Loucy (cell line): ENCODE measurements at regions not wholly inside any gene's neighbourhood (a gene's known extent, or its start where the extent isn't known, plus 50 kb on each side); places are given as distances from the start of the nearest gene placed in this dataset.

Experiments
- H2AFZ ChIP-seq: fragments of 200-600 bp; sonication (generic); 2 replicates; pipeline ENCODE4 v1.6.0; 2016; ENCODE audit warnings: antibody characterized with exemption, mild to moderate bottlenecking, low read length, moderate library complexity
- H3F3A ChIP-seq: fragments of 200-600 bp; 2 replicates; pipeline ENCODE4 v1.6.0; 2016; ENCODE audit warnings: antibody characterized with exemption, low read depth, mild to moderate bottlenecking
- H3K27me3 ChIP-seq: fragments of 200-600 bp; sonication (generic); 2 replicates; pipeline ENCODE4 v1.6.1; 2014; ENCODE audit warnings: low read length, mild to moderate bottlenecking; ENCODE audit not compliant: insufficient read depth, poor library complexity, severe bottlenecking
- H3K36me3 ChIP-seq: fragments of 200-600 bp; sonication (generic); 2 replicates; pipeline ENCODE4 v1.6.1; 2016; ENCODE audit warnings: low read length; ENCODE audit not compliant: insufficient read depth
- H3K4me1 ChIP-seq: fragments of 200-600 bp; sonication (generic); 2 replicates; pipeline ENCODE4 v1.5.1; 2014; ENCODE audit warnings: low read length, mild to moderate bottlenecking; ENCODE audit not compliant: insufficient read depth, poor library complexity, severe bottlenecking
- H3K4me2 ChIP-seq: fragments of 200-600 bp; sonication (generic); 2 replicates; pipeline ENCODE4 v1.6.0; 2014; ENCODE audit warnings: antibody characterized with exemption, low read length, low read depth, mild to moderate bottlenecking; ENCODE audit not compliant: poor library complexity, severe bottlenecking
- H3K4me3 ChIP-seq: fragments of 200-600 bp; sonication (generic); 2 replicates; pipeline ENCODE4 v1.5.1; 2014; ENCODE audit warnings: low read length, mild to moderate bottlenecking, mixed read lengths; ENCODE audit not compliant: poor library complexity, severe bottlenecking
- H3K79me2 ChIP-seq: fragments of 200-600 bp; sonication (generic); 2 replicates; pipeline ENCODE4 v1.6.1; 2014; ENCODE audit warnings: low read length; ENCODE audit not compliant: insufficient read depth
- H3K9ac ChIP-seq: fragments of 200-600 bp; sonication (generic); 2 replicates; pipeline ENCODE4 v1.6.0; 2014; ENCODE audit warnings: mild to moderate bottlenecking, low read depth, low read length, moderate library complexity; ENCODE audit not compliant: poor library complexity, severe bottlenecking
- H3K9me2 ChIP-seq: fragments of 200-600 bp; sonication (generic); replicated peaks from 2 replicates; pipeline ENCODE4 v1.6.1; 2016; ENCODE audit warnings: low read depth, low read length, mixed read lengths
- H3K9me3 ChIP-seq: fragments of 200-600 bp; sonication (generic); 2 replicates; pipeline ENCODE4 v1.6.1; 2014; ENCODE audit warnings: mild to moderate bottlenecking, antibody characterized with exemption, low read length, low read depth; ENCODE audit not compliant: insufficient read depth
- H4K20me1 ChIP-seq: fragments of 200-600 bp; sonication (generic); 2 replicates; pipeline ENCODE4 v1.6.0; 2014; ENCODE audit warnings: antibody characterized with exemption, low read length, mild to moderate bottlenecking; ENCODE audit not compliant: insufficient read depth, poor library complexity, severe bottlenecking
- EZH2phosphoT487 ChIP-seq: fragments of 200-600 bp; IDR thresholded peaks from 2 replicates; pipeline ENCODE4 v1.6.1; 2018; ENCODE audit warnings: antibody characterized with exemption, mild to moderate bottlenecking, moderate library complexity, borderline replicate concordance
- TF ChIP-seq, protein P1 (sequence below): fragments of 200-600 bp; sonication (generic); conservative IDR thresholded peaks from 2 replicates; pipeline ENCODE4 v1.5.1; 2014; ENCODE audit warnings: mild to moderate bottlenecking, antibody characterized with exemption, low read length

GRCh38 chr13:106145070-106145469, 390.4 kb downstream of the EFNB2 start:
- Histone ChIP-seq H3K27me3 (no peaks in the 10 kb centered on the region), H3F3A (no peaks in the 10 kb centered on the region), H3K4me1 (no peaks in the 10 kb centered on the region), H3K9me2 (no peaks in the 10 kb centered on the region), H3K9me3 (no peaks in the 10 kb centered on the region), H3K79me2 (no peaks in the 10 kb centered on the region), H3K36me3 (no peaks in the 10 kb centered on the region), H2AFZ (no peak overlapping the region), H3K9ac (no peak overlapping the region), H4K20me1 (no peaks in the 10 kb centered on the region), H3K4me2 (no peak overlapping the region), H3K4me3 (no peak overlapping the region)
- TF ChIP-seq EZH2phosphoT487 = no peak
- TF ChIP-seq, protein P1, sequence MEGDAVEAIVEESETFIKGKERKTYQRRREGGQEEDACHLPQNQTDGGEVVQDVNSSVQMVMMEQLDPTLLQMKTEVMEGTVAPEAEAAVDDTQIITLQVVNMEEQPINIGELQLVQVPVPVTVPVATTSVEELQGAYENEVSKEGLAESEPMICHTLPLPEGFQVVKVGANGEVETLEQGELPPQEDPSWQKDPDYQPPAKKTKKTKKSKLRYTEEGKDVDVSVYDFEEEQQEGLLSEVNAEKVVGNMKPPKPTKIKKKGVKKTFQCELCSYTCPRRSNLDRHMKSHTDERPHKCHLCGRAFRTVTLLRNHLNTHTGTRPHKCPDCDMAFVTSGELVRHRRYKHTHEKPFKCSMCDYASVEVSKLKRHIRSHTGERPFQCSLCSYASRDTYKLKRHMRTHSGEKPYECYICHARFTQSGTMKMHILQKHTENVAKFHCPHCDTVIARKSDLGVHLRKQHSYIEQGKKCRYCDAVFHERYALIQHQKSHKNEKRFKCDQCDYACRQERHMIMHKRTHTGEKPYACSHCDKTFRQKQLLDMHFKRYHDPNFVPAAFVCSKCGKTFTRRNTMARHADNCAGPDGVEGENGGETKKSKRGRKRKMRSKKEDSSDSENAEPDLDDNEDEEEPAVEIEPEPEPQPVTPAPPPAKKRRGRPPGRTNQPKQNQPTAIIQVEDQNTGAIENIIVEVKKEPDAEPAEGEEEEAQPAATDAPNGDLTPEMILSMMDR = no peak

- Histone ChIP-seq H3K4me3 (no peak overlapping the region), H3K79me2 (no peaks in the 10 kb centered on the region), H2AFZ (no peak overlapping the region), H3K9ac (no peak overlapping the region), H3K9me2 (no peaks in the 10 kb centered on the region), H3K4me1 (no peaks in the 10 kb centered on the region), H4K20me1 (no peaks in the 10 kb centered on the region), H3K9me3 (no peaks in the 10 kb centered on the region), H3F3A (no peaks in the 10 kb centered on the region), H3K36me3 (no peaks in the 10 kb centered on the region), H3K27me3 (no peaks in the 10 kb centered on the region), H3K4me2 (no peak overlapping the region)
- TF ChIP-seq, protein P1 = no peak
- no peak for TF ChIP-seq EZH2phosphoT487
These were observed 391.3 kb downstream of the EFNB2 start for GRCh38 chr13:106143930-106144709.

- H3K4me2 ChIP-seq = no peak overlapping the region
- H3K79me2 ChIP-seq = no peaks in the 10 kb centered on the region
- H3K9ac ChIP-seq = no peak overlapping the region
- H3K9me3 ChIP-seq = no peaks in the 10 kb centered on the region
- H3K4me1 ChIP-seq = no peaks in the 10 kb centered on the region
- H3F3A ChIP-seq = no peaks in the 10 kb centered on the region
- no peaks in the 10 kb centered on the region for H3K27me3 ChIP-seq
- H3K9me2 ChIP-seq = no peaks in the 10 kb centered on the region
- H4K20me1 ChIP-seq = no peaks in the 10 kb centered on the region
- H2AFZ ChIP-seq = no peak overlapping the region
- H3K36me3 ChIP-seq = no peaks in the 10 kb centered on the region
- no peak overlapping the region for H3K4me3 ChIP-seq
- TF ChIP-seq, protein P1 = no peak
- TF ChIP-seq EZH2phosphoT487 = no peak
These were observed 392.1 kb downstream of the EFNB2 start for GRCh38 chr13:106143392-106143791.
